T-cell (primary cell): ENCODE measurements at regions not wholly inside any gene's neighbourhood (a gene's known extent, or its start where the extent isn't known, plus 50 kb on each side); places are given as distances from the start of the nearest gene placed in this dataset.

Source experiments
- ATAC-seq, 4 experiments: fragments of 200-7000 bp in 3 of 4; fragments of 150-1000 bp in 1 of 4; cut with Tn5 transposase; replicated peaks in 1 of 4; 1 replicate in 3 of 4; 2 replicates in 1 of 4; pipeline ENCODE4 v1.10.0; 2021; ENCODE audit warnings: moderate library complexity in 3 of 4, mild to moderate bottlenecking in 2 of 4, moderate number of reproducible peaks in 1 of 4
- CTCF ChIA-PET, 2 donors: fragments of 300-600 bp; sonication (Branson Sonifier 250); formaldehyde crosslinking; loops; one replicate each; lab custom pipeline; 2022; ENCODE audit warnings: antibody characterized with exemption in 2 of 2; lab: Charles Lee
- POLR2A ChIA-PET, 2 donors: fragments of 300-600 bp; sonication (Branson Sonifier 250); formaldehyde crosslinking; loops; one replicate each; lab custom pipeline; 2022; ENCODE audit warnings: antibody characterized with exemption in 2 of 2; lab: Charles Lee
- DNase-seq, 35 experiments: peaks; one replicate each; pipeline versions ENCODE4 v3.0.0 to v3.0.0-alpha.2; 2013 to 2023
- H3K27ac ChIP-seq: one replicate; pipeline ENCODE4 v1.5.1; 2013; ENCODE audit warnings: low read length
- H3K27me3 ChIP-seq, 2 experiments: replicated peaks in 1 of 2; 1 replicate in 1 of 2; 2 replicates in 1 of 2; pipeline versions ENCODE4 v1.6.1 to v1.7.0; 2013; ENCODE audit warnings: low read length in 1 of 2, mixed read lengths in 1 of 2; ENCODE audit not compliant: control insufficient read depth in 2 of 2, insufficient read depth in 2 of 2; ENCODE audit errors: extremely low read depth in 1 of 2
- H3K36me3 ChIP-seq, 2 donors: 1 replicate in 1 of 2; 2 replicates in 1 of 2; pipeline versions ENCODE4 v1.6.1 to v1.7.0; 2013; ENCODE audit warnings: low read length in 1 of 2; ENCODE audit not compliant: control insufficient read depth in 2 of 2, insufficient read depth in 1 of 2; ENCODE audit errors: extremely low read depth in 1 of 2
- H3K4me1 ChIP-seq, 2 experiments: 1 replicate in 1 of 2; 2 replicates in 1 of 2; pipeline versions ENCODE4 v1.6.1 to v1.7.0; 2013; ENCODE audit warnings: low read length in 2 of 2, mixed read lengths in 1 of 2; ENCODE audit not compliant: insufficient read depth in 2 of 2, control insufficient read depth in 1 of 2; ENCODE audit errors: extremely low read depth in 1 of 2
- H3K4me3 ChIP-seq, 2 donors: 1 replicate in 1 of 2; 2 replicates in 1 of 2; pipeline versions ENCODE4 v1.5.1 to v1.7.0; 2013; ENCODE audit warnings: mild to moderate bottlenecking in 2 of 2, low read length in 1 of 2, moderate library complexity in 1 of 2; ENCODE audit not compliant: control insufficient read depth in 1 of 2; ENCODE audit errors: extremely low read depth in 1 of 2
- H3K9me3 ChIP-seq: 2 replicates; pipeline ENCODE4 v1.7.0; 2013
- H3K27ac Mint-ChIP-seq, 2 donors: one replicate each; pipeline ENCODE4 v1.8.0; 2020 to 2021; ENCODE audit warnings: mild to moderate bottlenecking in 2 of 2, mixed read lengths in 2 of 2
- H3K27me3 Mint-ChIP-seq, 2 donors: one replicate each; pipeline ENCODE4 v1.8.0; 2021 to 2022; ENCODE audit warnings: mixed read lengths in 2 of 2
- H3K36me3 Mint-ChIP-seq: one replicate; pipeline ENCODE4 v1.8.0; 2021; ENCODE audit warnings: mixed read lengths
- H3K4me1 Mint-ChIP-seq, 3 donors: one replicate each; pipeline ENCODE4 v1.8.0; 2020 to 2022; ENCODE audit warnings: mixed read lengths in 3 of 3, mild to moderate bottlenecking in 1 of 3
- H3K4me3 Mint-ChIP-seq, 3 donors: one replicate each; pipeline ENCODE4 v1.8.0; 2020 to 2022; ENCODE audit warnings: mild to moderate bottlenecking in 3 of 3, mixed read lengths in 3 of 3, moderate library complexity in 3 of 3
- H3K9me3 Mint-ChIP-seq, 3 donors: one replicate each; pipeline ENCODE4 v1.8.0; 2020 to 2022; ENCODE audit warnings: mixed read lengths in 3 of 3
- WGBS: methylation state at CpG from one replicate; pipeline ENCODE4 v1.1.5; 2013; ENCODE audit warnings: missing lambda C conversion rate; ENCODE audit not compliant: insufficient coverage; 5-methylcytosine and 5-hydroxymethylcytosine counted together

GRCh38 chr4:27595571-27596360, 735.1 kb downstream of the STIM2 start:
- no peaks in the 10 kb centered on the region for H3K9me3 ChIP-seq
- H3K4me3 ChIP-seq = no peak overlapping the region
- H3K4me1 ChIP-seq = no peaks in the 10 kb centered on the region
- H3K36me3 Mint-ChIP-seq = no peaks in the 10 kb centered on the region
- POLR2A ChIA-PET = no interaction called here
- peaks cover 0 to 9% (median 0%) of the 10 kb centered on the region in 3 donors for H3K9me3 Mint-ChIP-seq
- no peak for DNase-seq
- H3K27ac ChIP-seq = no peak overlapping the region
- H3K36me3 ChIP-seq = no peaks in the 10 kb centered on the region
- WGBS = 0% methylated on average over 1 of the region's 10 CpGs
- no peak overlapping the region for H3K27ac Mint-ChIP-seq
- no peak for ATAC-seq
- H3K4me1 Mint-ChIP-seq = no peaks in the 10 kb centered on the region
- H3K27me3 Mint-ChIP-seq = no peaks in the 10 kb centered on the region
- no peaks in the 10 kb centered on the region for H3K27me3 ChIP-seq
- CTCF ChIA-PET = no interaction called here
- no peak overlapping the region for H3K4me3 Mint-ChIP-seq

- Histone ChIP-seq H3K36me3 (no peaks in the 10 kb centered on the region), H3K4me3 (no peak overlapping the region), H3K27ac (no peak overlapping the region), H3K27me3 (no peaks in the 10 kb centered on the region), H3K9me3 (no peaks in the 10 kb centered on the region), H3K4me1 (no peaks in the 10 kb centered on the region)
- no peaks in the 10 kb centered on the region for H3K4me1 Mint-ChIP-seq
- no peaks in the 10 kb centered on the region for H3K36me3 Mint-ChIP-seq
- no peak overlapping the region for H3K27ac Mint-ChIP-seq
- CTCF ChIA-PET = no interaction called here
- ATAC-seq (no peak), DNase-seq (no peak)
- no peak overlapping the region for H3K4me3 Mint-ChIP-seq
- H3K9me3 Mint-ChIP-seq = peaks cover 3 to 13% (median 12%) of the 10 kb centered on the region in 3 donors
- POLR2A ChIA-PET = no interaction called here
- no peaks in the 10 kb centered on the region for H3K27me3 Mint-ChIP-seq
These were observed 741.5 kb downstream of the STIM2 start for GRCh38 chr4:27602172-27602571.

DNA sequence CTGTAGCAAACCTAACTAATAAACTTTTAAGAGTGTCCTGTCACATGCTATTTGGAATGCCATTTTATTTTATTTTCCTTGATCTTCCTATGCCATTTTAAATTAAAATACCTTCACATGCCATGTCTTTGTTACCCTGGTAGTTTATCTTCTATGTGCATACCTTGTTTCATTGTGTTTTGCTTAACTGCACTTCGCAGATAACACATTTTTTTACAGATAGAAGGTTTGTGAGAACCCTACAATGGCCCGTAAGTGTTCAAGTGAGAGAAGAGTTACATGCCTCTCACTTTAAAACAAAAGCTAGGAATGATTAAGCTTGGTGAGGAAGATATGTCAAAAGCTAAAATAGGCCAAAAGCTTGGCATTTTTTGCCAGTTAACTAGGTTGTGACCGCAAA, 744.1 kb downstream of the STIM2 start:
- H3K36me3 ChIP-seq = no peaks in the 10 kb centered on the region
- no peak for ATAC-seq
- POLR2A ChIA-PET = no interaction called here
- DNase-seq = no peak
- Mint-ChIP-seq H3K36me3 (no peaks in the 10 kb centered on the region), H3K4me1 (no peaks in the 10 kb centered on the region), H3K9me3 (peaks cover 3 to 15% (median 13%) of the 10 kb centered on the region in 3 donors), H3K4me3 (no peak overlapping the region), H3K27ac (no peak overlapping the region), H3K27me3 (no peaks in the 10 kb centered on the region)
- H3K9me3 ChIP-seq = no peaks in the 10 kb centered on the region
- H3K4me3 ChIP-seq = no peak overlapping the region
- no peaks in the 10 kb centered on the region for H3K27me3 ChIP-seq
- WGBS = no CpG with 5 or more reads among the region's 3 CpGs
- no peaks in the 10 kb centered on the region for H3K4me1 ChIP-seq
- no peak overlapping the region for H3K27ac ChIP-seq
- CTCF ChIA-PET = no interaction called here

DNA sequence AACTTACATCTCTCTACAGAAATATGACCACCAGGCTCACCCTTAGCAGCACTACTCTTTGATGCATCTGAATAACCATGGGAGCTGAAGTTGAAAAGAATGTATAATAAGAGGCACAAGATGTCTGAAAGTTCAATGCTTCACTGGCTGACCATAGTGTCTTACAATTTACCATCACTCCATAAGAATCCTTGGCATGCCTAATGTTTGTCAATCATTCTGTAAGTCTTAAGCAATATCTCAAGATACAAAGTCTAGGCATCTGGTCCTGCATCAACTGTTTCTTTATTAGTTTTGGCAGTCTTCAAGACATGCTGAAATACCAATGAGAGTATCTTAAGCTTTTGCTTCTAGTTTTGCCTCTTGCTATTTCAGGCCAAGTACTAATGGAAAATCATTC, 755.5 kb downstream of the STIM2 start:
- ChIA-PET CTCF (no interaction called here), POLR2A (no interaction called here)
- H3K4me1 Mint-ChIP-seq = no peaks in the 10 kb centered on the region
- no peaks in the 10 kb centered on the region for H3K27me3 Mint-ChIP-seq
- Histone ChIP-seq H3K27me3 (no peaks in the 10 kb centered on the region), H3K27ac (no peak overlapping the region), H3K9me3 (no peaks in the 10 kb centered on the region), H3K4me3 (no peak overlapping the region), H3K4me1 (no peaks in the 10 kb centered on the region), H3K36me3 (no peaks in the 10 kb centered on the region)
- peaks cover 3 to 7% (median 5%) of the 10 kb centered on the region in 3 donors for H3K9me3 Mint-ChIP-seq
- no peak overlapping the region for H3K4me3 Mint-ChIP-seq
- H3K36me3 Mint-ChIP-seq = no peaks in the 10 kb centered on the region
- no peak for DNase-seq
- ATAC-seq = no peak
- no peak overlapping the region for H3K27ac Mint-ChIP-seq

- POLR2A ChIA-PET = no interaction called here
- Mint-ChIP-seq H3K36me3 (no peaks in the 10 kb centered on the region), H3K27me3 (no peaks in the 10 kb centered on the region), H3K4me1 (no peaks in the 10 kb centered on the region), H3K4me3 (no peak overlapping the region), H3K27ac (no peak overlapping the region), H3K9me3 (peaks cover 0 to 15% (median 5%) of the 10 kb centered on the region in 3 donors)
- no peak for DNase-seq
- Histone ChIP-seq H3K27me3 (no peaks in the 10 kb centered on the region), H3K9me3 (no peaks in the 10 kb centered on the region), H3K27ac (no peak overlapping the region), H3K4me1 (no peaks in the 10 kb centered on the region), H3K36me3 (no peaks in the 10 kb centered on the region), H3K4me3 (no peak overlapping the region)
- CTCF ChIA-PET = no interaction called here
- ATAC-seq = no peak
These were observed 758.8 kb downstream of the STIM2 start for GRCh38 chr4:27619435-27619834.

GRCh38 chr4:27620886-27621285, 760.2 kb downstream of the STIM2 start:
- Histone ChIP-seq H3K4me3 (no peak overlapping the region), H3K27ac (no peak overlapping the region), H3K4me1 (no peaks in the 10 kb centered on the region), H3K27me3 (no peaks in the 10 kb centered on the region), H3K36me3 (no peaks in the 10 kb centered on the region), H3K9me3 (no peaks in the 10 kb centered on the region)
- CTCF ChIA-PET = no interaction called here
- Mint-ChIP-seq H3K36me3 (no peaks in the 10 kb centered on the region), H3K4me1 (no peaks in the 10 kb centered on the region), H3K4me3 (no peak overlapping the region), H3K9me3 (peaks cover 0 to 15% (median 5%) of the 10 kb centered on the region in 3 donors), H3K27me3 (no peaks in the 10 kb centered on the region), H3K27ac (no peak overlapping the region)
- DNase-seq (no peak), ATAC-seq (no peak)
- POLR2A ChIA-PET = no interaction called here

DNA sequence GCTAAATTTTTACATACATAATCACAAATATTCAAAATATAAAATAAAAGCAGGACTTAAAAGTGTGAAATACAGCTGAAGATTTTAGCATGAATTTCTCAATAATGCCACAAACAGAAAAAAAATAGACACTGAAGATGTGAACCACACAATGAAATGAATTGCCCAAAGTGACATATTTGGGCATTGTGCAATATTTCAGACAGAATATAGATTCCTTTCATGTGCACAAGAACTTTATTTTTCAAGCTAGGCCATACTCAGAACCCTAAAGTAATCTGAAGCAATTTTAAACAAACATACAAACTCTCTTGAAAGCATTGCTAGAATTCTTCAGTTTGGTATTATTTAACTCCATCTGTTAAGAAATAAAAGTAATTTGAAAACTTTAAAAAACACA, 764.1 kb downstream of the STIM2 start:
- Histone ChIP-seq H3K9me3 (no peaks in the 10 kb centered on the region), H3K27me3 (no peaks in the 10 kb centered on the region), H3K4me1 (no peaks in the 10 kb centered on the region), H3K36me3 (no peaks in the 10 kb centered on the region), H3K4me3 (no peak overlapping the region), H3K27ac (no peak overlapping the region)
- CTCF ChIA-PET = no interaction called here
- Mint-ChIP-seq H3K4me1 (no peaks in the 10 kb centered on the region), H3K27me3 (no peaks in the 10 kb centered on the region), H3K4me3 (no peak overlapping the region), H3K9me3 (peaks cover 0 to 11% (median 10%) of the 10 kb centered on the region in 3 donors), H3K27ac (no peak overlapping the region), H3K36me3 (no peaks in the 10 kb centered on the region)
- DNase-seq (no peak), ATAC-seq (no peak)
- POLR2A ChIA-PET = no interaction called here
